MG63 (cell line): ENCODE measurements at regions not wholly inside any gene's neighbourhood (a gene's known extent, or its start where the extent isn't known, plus 50 kb on each side); places are given as distances from the start of the nearest gene placed in this dataset.

Experiments
- DNase-seq: peaks from one replicate; pipeline ENCODE4 v3.0.0-alpha.2; 2020
- H3K27me3 ChIP-seq: fragments of 250-450 bp; sonication (Bioruptor Pico); 2 replicates; pipeline ENCODE4 v1.5.1; 2020; ENCODE audit warnings: mild to moderate bottlenecking, moderate library complexity
- H3K36me3 ChIP-seq: fragments of 250-450 bp; sonication (Bioruptor Pico); 2 replicates; pipeline ENCODE4 v1.5.1; 2020; ENCODE audit warnings: mild to moderate bottlenecking, moderate library complexity
- H3K4me3 ChIP-seq: fragments of 250-450 bp; sonication (Bioruptor Pico); 2 replicates; pipeline ENCODE4 v1.5.1; 2020; ENCODE audit warnings: mild to moderate bottlenecking, moderate library complexity
- H3K9me3 ChIP-seq: fragments of 250-450 bp; sonication (Bioruptor Pico); 2 replicates; pipeline ENCODE4 v1.5.1; 2020; ENCODE audit warnings: mild to moderate bottlenecking, moderate library complexity

DNA sequence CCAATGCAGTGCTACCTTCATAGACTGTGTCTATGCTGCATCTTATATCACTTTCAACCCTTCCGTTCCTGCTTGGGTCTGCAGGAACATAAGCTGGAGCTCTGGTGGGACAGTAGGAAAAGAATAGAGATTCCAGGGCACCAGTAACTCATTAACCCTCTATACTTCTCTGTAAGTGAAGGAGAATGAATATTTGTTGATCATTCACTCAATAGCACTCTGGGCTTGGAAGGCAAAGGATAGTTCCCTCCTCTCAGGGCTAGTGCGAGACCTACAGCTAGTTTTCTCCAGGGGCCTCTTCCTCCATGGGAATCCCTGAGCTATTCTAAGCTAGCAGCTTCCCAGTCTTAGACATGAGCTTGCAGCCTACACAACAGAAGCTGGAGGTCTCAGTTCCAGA is 84.7 kb downstream of the BMP4 start:
- Histone ChIP-seq H3K9me3 (no peaks in the 10 kb centered on the region), H3K36me3 (no peaks in the 10 kb centered on the region), H3K4me3 (no peak overlapping the region), H3K27me3 (no peaks in the 10 kb centered on the region)
- DNase-seq, result no peak

DNA sequence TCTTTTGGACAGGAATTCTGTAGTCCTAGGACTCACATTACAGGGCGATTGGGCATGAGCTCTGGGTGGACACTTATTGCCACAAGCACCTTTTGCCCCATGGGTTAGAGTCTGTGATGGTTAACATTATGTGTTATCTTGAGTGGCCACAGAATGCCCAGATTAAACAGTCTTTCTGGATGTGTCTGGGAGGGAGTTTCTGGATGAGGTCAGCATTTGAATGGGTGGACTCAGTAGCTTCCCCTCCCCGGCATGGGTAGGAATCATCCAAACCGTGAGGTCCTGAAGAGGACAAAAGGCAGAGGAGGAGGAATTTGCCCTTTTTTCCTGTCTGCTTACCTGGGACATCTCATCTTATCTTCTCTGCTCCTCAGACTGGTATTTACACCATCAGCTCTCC is 85.6 kb downstream of the BMP4 start:
- H3K9me3 ChIP-seq, result no peaks in the 10 kb centered on the region
- no peaks in the 10 kb centered on the region for H3K27me3 ChIP-seq
- H3K36me3 ChIP-seq, result no peaks in the 10 kb centered on the region
- DNase-seq, result no peak
- H3K4me3 ChIP-seq, result no peak overlapping the region

DNA sequence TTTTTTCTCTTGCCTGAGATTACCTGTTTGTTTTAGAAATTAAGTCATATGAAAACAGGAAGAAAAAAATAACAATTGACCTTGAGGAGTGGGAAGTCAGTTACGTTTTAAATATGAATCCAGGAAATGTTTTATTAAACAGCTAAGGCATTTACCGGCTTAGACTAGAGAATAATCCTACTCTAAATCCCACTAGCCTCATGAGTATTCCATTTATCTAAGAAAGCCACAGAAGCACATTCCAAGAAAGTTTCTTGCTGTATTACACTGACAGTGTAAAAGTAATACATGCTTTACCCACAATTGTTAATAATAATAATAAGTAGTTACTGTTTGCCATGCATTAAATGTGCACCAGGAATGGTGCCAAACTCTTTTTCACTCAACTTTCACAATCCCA is 90.9 kb downstream of the BMP4 start:
- Histone ChIP-seq H3K36me3 (no peaks in the 10 kb centered on the region), H3K4me3 (no peak overlapping the region), H3K27me3 (no peaks in the 10 kb centered on the region), H3K9me3 (no peaks in the 10 kb centered on the region)
- no peak for DNase-seq

DNA sequence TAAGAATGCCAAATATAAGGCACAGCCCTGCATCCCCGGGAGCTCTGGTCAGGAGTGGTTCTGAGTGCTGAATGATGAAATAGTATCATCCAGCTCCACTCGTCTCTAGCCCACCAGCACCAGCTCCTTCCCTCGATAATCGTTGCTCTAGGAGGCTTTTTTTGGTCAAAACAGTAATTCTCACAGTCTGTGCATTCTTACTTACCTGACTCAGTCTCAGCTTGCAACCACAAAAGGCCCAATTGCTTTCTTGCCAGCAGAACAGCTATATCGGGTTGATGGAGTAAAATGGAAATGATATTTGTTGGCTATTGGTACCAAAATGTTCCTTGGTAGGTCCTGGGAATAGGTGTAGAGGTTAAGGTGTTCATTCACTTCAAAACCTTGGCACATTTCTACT is 94.8 kb downstream of the BMP4 start:
- Histone ChIP-seq H3K9me3 (no peaks in the 10 kb centered on the region), H3K27me3 (no peaks in the 10 kb centered on the region), H3K4me3 (no peak overlapping the region), H3K36me3 (no peaks in the 10 kb centered on the region)
- no peak for DNase-seq

DNA sequence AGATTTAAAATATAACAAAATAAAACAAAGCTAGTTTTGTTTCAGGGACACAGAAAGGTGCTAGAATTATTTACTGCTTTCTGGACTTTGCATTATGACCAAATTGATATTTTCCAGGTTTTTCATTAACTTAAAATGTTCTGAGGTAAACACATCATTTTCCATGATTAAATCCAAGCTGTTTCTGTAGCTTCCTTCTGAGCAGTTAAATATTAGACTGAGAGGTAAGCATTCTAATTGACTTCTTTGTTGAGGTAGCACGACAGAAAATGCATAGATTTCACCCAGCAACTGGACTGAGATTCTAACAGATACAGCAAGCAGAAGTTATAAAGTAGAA is 98.3 kb downstream of the BMP4 start:
- no peaks in the 10 kb centered on the region for H3K9me3 ChIP-seq
- H3K4me3 ChIP-seq, result no peak overlapping the region
- no peaks in the 10 kb centered on the region for H3K27me3 ChIP-seq
- no peaks in the 10 kb centered on the region for H3K36me3 ChIP-seq
- DNase-seq, result no peak

DNA sequence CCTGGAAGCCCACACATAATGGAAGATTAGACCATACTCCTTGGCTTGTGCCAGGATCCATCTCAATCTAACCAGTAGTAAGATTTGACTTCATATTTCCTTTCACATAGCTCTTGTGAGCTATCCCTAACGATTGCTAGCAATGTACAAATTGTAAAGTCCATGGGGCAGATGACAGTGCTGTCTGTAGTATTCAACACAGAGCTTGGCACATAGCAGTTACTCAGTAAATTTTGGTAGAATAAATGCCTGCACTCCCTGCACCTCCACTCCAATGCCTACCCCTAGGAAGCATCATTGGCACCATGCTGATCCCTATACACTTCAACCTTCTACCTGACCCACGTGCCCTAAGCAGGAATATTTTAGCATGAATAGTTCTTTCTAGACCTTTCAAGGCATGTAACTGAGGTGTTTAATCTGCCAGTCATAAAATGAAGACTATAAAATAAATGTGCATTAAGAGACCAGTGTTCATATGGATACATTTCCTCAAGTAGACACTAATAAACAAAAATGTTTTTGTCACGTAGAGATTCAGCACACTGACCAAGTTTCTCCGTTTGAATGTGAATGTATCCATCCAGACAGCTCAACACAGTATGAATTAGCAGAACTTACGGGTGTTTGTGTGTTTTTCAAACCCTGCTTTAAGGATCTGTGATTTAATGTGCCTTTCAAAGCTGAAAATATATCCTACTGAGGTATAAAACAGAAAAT is 98.8 kb downstream of the BMP4 start:
- no peaks in the 10 kb centered on the region for H3K36me3 ChIP-seq
- H3K9me3 ChIP-seq, result no peaks in the 10 kb centered on the region
- H3K27me3 ChIP-seq, result no peaks in the 10 kb centered on the region
- no peak overlapping the region for H3K4me3 ChIP-seq
- no peak for DNase-seq

DNA sequence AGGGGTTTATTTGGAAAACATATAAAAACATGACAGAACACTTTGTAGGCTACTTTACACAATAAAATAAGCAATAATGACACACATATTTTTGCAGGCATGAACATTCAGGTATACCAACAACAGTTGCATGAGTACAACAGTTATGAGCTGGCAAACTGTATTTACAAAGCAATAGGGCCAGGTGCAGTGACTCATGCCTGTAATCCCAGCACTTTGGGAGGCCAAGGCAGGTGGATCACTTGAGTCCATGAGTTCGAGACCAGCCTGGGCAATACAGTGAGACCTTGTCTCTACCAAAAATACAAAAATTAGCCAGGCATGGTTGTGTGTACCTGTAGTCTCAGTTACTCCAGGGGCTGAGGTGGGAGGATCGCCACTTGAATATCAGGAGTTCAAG is 101.1 kb downstream of the BMP4 start:
- no peaks in the 10 kb centered on the region for H3K9me3 ChIP-seq
- no peaks in the 10 kb centered on the region for H3K36me3 ChIP-seq
- no peaks in the 10 kb centered on the region for H3K27me3 ChIP-seq
- H3K4me3 ChIP-seq, result no peak overlapping the region
- DNase-seq, result no peak

DNA sequence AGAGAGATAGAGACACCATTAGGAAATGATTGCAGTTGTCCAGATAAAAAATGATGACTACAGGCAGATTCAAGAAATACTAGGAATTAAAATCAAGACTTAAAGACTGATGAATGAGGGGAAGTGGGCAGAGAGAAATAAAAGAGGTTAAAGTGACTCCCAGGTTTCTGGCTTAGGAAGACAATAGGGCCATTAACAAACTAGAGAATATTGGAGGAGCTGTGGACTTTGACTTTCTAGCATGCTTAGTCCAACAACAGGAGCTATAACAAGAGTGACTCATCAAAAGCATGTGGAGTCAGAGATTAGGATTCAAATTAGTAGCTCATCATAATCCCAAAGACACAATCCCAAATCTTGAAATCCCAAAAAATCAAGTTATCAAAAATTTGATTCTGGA is 101.5 kb downstream of the BMP4 start:
- DNase-seq, result no peak
- no peak overlapping the region for H3K4me3 ChIP-seq
- H3K36me3 ChIP-seq, result no peaks in the 10 kb centered on the region
- no peaks in the 10 kb centered on the region for H3K9me3 ChIP-seq
- no peaks in the 10 kb centered on the region for H3K27me3 ChIP-seq

DNA sequence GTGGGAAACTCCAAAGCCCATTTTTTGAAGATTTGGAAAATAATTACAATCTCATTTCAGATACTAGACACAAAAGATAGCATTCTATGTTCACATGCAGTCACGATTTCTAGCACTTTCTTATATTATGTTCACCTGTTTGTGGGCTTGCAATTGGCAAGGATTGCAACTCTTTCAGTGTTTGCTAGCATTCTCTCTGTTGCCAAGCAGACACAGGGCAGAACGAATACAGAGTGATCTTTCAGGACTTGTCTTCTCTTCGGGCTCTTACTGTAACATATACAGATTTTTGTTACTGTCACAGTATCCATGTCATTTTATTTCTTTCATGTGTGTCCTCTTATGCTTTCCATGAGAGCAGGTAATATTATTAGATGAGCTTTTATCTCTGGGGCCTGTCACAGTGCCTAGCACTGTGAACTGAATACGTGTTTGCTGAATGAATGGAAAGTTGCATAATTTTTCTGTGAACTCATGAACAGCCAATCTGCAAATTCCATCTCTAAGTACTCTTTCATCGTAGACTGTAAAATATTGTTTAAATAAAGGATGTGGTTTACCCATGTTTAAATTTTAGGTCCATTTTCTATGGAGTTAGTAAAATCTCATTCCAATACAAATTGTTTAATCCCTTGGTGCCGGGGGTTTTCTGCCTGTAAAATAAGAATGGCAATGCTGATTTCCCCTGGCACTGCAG is 105.1 kb downstream of the BMP4 start:
- H3K36me3 ChIP-seq, result no peaks in the 10 kb centered on the region
- H3K27me3 ChIP-seq, result no peaks in the 10 kb centered on the region
- DNase-seq, result no peak
- H3K4me3 ChIP-seq, result no peak overlapping the region
- H3K9me3 ChIP-seq, result no peaks in the 10 kb centered on the region

DNA sequence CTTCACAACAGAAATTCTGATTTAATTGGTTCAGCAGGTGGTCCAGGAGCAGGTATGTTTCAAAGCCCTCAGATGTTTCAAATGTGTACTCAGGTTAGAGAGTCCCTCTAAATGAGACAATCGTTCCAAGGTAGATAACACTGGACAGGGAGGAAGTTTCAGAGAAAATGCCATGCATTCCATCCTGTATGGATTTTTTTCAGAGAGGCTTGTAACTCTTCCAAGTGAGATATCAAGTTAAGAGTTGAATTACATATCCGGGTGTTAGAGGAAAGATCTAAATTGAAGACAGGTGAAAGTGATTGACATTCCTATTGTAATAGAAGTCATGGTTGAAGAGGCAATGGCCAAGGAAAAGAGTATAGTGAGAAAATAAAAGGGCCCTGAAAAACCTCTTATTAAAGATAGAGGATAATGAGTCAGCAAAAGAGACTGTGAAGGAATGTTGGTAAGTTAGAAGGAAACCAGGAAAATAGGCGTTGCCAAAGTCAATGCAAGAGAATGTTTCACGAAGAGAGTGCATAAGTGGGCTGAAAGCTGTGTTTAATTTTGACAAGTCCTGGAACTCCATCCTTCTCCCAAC is 105.8 kb downstream of the BMP4 start:
- DNase-seq, result no peak
- Histone ChIP-seq H3K36me3 (no peaks in the 10 kb centered on the region), H3K27me3 (no peaks in the 10 kb centered on the region), H3K4me3 (no peak overlapping the region), H3K9me3 (no peaks in the 10 kb centered on the region)

DNA sequence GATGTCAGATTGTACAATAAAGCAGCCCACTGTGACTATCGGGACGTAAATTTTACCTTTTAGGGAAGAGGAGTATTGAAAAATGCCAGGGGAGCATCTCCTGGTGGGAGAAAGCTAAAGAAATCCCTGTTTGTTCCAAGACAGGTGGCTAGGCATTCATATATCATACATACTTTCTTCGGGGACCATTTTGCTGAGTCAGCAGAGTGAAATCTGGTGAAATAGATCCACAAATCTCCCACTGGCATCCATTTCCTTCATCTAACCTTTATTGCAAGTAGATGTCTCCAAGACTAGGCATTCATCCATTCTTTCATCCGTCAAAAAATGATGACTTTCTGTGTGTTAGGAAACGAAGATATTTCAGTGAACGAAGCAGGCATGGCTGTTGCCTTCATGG is 107.1 kb downstream of the BMP4 start:
- Histone ChIP-seq H3K27me3 (no peaks in the 10 kb centered on the region), H3K4me3 (no peak overlapping the region), H3K36me3 (no peaks in the 10 kb centered on the region), H3K9me3 (no peaks in the 10 kb centered on the region)
- no peak for DNase-seq

DNA sequence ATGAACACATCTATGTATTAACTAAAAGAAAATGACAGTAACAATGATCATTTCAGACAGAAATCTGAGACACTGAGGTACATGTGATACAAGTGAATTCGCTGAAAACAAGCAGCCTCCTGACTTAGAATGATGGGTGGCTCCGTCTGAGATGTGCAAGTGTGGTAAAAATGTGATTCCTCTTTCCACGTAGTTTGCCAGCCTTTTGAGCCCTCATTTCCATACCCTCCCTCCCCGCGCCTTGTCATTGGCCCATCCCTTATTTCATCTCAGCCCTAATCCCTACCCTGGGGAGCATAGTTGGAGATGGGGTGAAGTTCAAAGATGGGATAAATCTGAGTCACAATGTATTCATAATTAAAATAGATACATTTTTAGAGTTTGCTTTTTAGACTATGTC is 107.8 kb downstream of the BMP4 start:
- H3K36me3 ChIP-seq, result no peaks in the 10 kb centered on the region
- H3K4me3 ChIP-seq, result no peak overlapping the region
- DNase-seq, result no peak
- H3K27me3 ChIP-seq, result no peaks in the 10 kb centered on the region
- H3K9me3 ChIP-seq, result no peaks in the 10 kb centered on the region

DNA sequence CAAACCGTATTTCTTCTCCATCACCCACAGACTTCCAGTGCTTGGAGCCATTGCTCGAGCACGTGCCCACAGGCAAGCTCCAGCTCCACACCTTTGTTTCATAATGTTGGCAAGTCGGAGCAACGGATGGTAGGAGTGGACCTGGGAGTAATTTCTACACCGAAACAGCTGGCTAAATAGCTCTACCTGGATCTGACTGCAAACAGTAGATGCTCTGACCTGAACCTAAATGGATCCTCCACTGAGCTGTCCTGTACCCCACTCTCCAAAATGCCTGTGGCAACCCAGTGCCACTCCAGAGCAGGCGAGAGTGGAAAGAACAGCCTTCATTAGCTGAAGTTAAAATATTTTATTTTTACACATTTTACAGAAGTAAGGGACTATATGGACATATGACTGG is 108.7 kb downstream of the BMP4 start:
- no peak for DNase-seq
- no peak overlapping the region for H3K4me3 ChIP-seq
- no peaks in the 10 kb centered on the region for H3K36me3 ChIP-seq
- no peaks in the 10 kb centered on the region for H3K9me3 ChIP-seq
- H3K27me3 ChIP-seq, result no peaks in the 10 kb centered on the region

DNA sequence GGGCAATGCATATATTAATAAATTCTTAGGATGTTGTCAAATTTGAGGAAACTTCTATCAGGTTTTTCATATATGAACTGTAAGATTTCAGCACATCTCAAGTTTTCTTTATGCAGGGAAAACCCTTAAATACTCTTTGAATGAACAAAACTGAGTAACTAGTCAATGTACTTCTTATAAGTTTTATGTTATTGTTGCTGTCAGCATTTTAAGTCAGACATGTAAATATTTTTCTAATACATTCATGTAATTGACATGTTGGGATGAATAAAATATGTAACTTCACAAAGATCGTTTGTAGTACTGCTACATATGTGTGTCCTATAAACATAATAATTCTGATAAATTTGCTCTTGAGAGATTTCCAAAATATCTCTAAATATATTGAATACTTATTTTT is 109.6 kb downstream of the BMP4 start:
- Histone ChIP-seq H3K9me3 (no peaks in the 10 kb centered on the region), H3K36me3 (no peaks in the 10 kb centered on the region), H3K4me3 (no peak overlapping the region), H3K27me3 (no peaks in the 10 kb centered on the region)
- no peak for DNase-seq

DNA sequence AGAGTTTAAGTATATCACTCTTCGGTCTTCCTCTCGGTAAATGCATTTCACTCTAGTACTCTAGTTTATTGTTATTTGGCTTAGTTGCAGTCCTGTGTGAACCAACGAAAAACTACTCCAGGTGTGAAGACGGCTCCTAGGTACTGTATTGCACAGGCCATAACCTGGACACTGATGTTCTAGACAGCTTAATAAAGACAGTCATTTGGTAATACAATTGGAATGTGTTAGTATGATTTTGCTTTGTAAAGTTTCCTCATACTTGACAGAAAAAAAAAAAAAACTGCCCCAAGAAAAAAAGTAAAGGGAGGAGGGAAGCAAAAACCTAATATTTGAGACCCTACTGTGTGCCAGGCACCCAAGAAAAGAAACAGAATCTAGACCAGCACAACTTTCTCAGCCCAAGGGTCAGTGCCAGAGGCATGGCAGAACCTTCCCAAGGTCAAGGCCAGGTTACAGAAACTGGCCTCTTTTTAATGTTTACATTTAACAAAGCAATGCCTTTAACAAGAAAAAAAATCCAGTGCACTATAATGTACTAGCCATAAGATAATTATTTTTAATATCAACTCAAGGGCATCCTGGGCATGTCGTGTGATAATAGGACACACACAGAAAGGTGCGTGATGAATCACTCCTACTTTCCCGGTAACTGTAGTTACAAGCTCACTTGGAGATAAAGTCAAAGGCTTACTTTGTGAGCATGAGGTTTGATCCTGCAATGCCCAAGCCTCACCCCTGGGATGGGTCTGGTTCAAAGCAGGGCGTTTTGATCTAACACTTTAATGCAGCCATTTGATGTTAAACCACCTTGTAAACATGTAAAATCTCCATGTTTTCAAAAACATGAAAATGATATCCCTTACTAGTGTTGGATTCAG is 110.6 kb downstream of the BMP4 start:
- H3K4me3 ChIP-seq, result no peak overlapping the region
- no peaks in the 10 kb centered on the region for H3K27me3 ChIP-seq
- DNase-seq, result no peak
- no peaks in the 10 kb centered on the region for H3K36me3 ChIP-seq
- no peaks in the 10 kb centered on the region for H3K9me3 ChIP-seq

DNA sequence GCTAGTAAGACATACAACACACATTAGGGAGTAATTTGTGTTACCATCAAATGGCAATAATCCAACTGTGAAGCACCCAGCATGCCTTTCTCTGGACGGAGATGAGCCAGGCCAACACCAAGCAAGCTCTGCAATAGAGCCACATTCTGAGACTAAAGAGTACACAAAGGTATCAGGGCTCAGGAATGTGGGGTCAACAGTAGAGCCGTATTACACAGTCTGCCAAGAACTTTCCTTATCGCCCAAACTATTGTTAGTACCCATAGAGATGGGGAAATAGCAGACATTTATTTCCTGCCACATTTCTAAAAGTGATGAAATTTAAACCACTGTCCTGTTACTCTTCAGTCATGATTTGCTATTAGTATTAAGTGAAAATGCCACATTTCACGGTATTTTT is 113.7 kb downstream of the BMP4 start:
- Histone ChIP-seq H3K36me3 (no peaks in the 10 kb centered on the region), H3K27me3 (no peaks in the 10 kb centered on the region), H3K4me3 (no peak overlapping the region), H3K9me3 (no peaks in the 10 kb centered on the region)
- DNase-seq, result no peak
